OCI-LY7 (cell line): ENCODE measurements at regions not wholly inside any gene's neighbourhood (a gene's known extent, or its start where the extent isn't known, plus 50 kb on each side); places are given as distances from the start of the nearest gene placed in this dataset.

ENCODE experiments used
- CTCF ChIP-seq: fragments of 200-600 bp; sonication (generic); conservative IDR thresholded peaks from 2 replicates; pipeline ENCODE4 v1.5.1; 2014; ENCODE audit warnings: mild to moderate bottlenecking, antibody characterized with exemption, low read length, moderate library complexity, mixed read lengths
- EZH2phosphoT487 ChIP-seq: fragments of 200-600 bp; sonication (generic); IDR thresholded peaks from 2 replicates; pipeline ENCODE4 v1.6.1; 2018; ENCODE audit warnings: low read depth, borderline replicate concordance, mild to moderate bottlenecking, mixed run types, antibody characterized with exemption, low read length, moderate library complexity, mixed read lengths

GRCh38 chr1:197838836-197839235 lies 63.6 kb upstream of the DENND1B start:
- TF ChIP-seq CTCF (no peak), EZH2phosphoT487 (no peak)
